ENCODE measurements at regions not wholly inside any gene's neighbourhood (a gene's known extent, or its start where the extent isn't known, plus 50 kb on each side); places are given as distances from the start of the nearest gene placed in this dataset.

DNA sequence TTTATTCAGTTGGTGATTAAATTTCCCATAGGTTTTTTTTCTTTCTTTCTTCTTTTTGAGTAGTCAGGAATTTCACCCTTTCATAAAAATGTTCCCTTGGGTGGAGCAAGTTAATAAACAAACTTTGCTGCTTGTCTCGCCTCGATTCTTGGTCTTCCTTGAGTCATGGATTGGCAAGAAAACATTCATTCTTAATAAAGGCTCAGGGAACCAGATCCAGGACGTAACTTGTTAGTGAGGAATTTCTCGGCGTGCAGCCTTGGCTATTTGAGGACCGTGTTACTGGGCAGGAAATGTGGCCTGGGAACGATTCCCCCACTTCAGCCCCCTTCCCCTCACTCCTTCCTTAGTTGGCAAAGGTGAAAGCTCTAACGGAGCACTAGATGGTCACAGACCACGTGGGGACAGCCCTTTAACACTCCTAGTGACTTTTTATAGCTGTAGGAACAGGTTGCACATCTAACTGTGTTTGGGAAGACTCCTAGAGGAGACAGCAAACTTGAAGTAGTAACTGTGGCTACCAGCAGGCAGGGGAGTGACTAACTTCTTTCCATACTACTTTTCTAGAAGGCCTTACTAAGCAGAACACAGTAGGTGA is 106.8 kb downstream of the UCHL1 start:
- FAIRE-seq (no peak), DNase-seq (ENCODE audit: insufficient read length, low spot score) (no peak)
- TF ChIP-seq, protein P1, sequence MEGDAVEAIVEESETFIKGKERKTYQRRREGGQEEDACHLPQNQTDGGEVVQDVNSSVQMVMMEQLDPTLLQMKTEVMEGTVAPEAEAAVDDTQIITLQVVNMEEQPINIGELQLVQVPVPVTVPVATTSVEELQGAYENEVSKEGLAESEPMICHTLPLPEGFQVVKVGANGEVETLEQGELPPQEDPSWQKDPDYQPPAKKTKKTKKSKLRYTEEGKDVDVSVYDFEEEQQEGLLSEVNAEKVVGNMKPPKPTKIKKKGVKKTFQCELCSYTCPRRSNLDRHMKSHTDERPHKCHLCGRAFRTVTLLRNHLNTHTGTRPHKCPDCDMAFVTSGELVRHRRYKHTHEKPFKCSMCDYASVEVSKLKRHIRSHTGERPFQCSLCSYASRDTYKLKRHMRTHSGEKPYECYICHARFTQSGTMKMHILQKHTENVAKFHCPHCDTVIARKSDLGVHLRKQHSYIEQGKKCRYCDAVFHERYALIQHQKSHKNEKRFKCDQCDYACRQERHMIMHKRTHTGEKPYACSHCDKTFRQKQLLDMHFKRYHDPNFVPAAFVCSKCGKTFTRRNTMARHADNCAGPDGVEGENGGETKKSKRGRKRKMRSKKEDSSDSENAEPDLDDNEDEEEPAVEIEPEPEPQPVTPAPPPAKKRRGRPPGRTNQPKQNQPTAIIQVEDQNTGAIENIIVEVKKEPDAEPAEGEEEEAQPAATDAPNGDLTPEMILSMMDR (IDR thresholded peaks at IDR 0.05; ENCODE audit: insufficient read depth, missing control alignments) = no peak

DNA sequence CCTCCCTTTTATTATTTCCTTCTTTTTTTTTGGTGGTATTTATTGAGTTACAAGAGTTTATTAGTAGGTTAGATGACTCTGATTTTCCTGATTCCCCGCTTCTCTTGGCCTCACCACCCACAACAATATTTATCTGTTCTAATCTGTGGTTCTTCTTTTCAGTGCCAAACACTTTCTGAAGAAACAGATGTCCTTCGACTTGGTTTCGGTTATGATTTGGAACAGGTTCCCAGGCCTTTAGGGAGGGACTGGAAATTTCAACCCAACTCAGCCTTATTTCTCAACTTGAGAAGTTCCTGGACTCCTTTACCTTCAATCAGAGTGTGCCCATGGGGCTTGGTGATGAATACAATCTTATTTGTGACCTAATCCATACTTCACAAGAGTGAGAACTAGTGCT is 108.1 kb downstream of the UCHL1 start:
- TF ChIP-seq, protein P1 (IDR thresholded peaks at IDR 0.05; ENCODE audit: insufficient read depth, missing control alignments) = no peak
- DNase-seq (ENCODE audit: insufficient read length, low spot score) (no peak), FAIRE-seq (no peak)

DNA sequence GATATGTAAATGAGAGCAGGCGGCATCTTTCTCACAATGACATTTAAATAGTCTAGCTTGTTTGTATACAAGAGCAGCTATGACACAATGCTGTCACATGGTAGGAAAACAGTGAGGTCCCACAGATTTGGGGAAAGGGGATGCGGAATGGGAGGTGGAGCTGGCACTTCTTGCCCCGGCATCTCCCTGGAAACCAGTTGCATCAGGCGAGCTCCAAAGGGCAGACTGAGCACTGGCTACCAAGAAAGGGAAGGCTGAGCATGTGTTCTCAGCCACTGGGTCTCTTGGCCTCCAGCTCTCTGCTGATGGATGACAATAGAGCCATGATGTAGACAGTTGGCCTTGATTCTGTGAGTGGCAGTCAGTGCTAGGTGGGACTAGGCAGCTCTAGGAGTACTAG is 109.0 kb downstream of the UCHL1 start:
- TF ChIP-seq, protein P1 (IDR thresholded peaks at IDR 0.05; ENCODE audit: insufficient read depth, missing control alignments) = no peak
- DNase-seq (ENCODE audit: insufficient read length, low spot score) = no peak
- FAIRE-seq = no peak

DNA sequence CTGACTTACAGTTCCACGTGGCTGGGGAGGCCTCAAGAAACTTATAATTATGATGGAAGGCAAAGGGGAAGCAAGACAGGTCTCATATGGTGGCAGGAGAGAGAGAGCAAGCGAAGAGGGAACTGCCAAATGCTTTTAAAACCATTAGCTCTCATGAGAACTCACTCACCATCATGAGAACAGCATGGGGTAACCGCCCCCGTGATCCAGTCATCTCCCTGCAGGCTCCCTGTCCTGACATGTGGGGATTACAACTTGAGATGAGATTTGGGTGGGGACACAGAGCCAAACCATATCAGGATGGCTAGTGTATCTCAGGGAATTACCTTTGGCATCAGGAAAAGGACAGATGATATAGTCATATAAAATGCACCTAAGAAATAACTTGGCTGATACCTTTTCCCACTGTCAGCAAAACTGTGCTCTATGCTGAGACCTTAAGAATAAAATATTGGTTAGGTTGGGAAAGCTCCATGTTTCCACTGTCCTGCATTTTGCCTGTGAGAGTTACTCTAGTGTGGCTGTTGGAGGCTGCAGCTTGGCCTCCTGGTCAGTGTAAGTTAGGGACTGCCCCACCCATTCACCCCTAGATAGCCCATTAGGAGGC is 110.3 kb downstream of the UCHL1 start:
- FAIRE-seq = no peak
- TF ChIP-seq, protein P1 (IDR thresholded peaks at IDR 0.05; ENCODE audit: insufficient read depth, missing control alignments) = no peak

DNA sequence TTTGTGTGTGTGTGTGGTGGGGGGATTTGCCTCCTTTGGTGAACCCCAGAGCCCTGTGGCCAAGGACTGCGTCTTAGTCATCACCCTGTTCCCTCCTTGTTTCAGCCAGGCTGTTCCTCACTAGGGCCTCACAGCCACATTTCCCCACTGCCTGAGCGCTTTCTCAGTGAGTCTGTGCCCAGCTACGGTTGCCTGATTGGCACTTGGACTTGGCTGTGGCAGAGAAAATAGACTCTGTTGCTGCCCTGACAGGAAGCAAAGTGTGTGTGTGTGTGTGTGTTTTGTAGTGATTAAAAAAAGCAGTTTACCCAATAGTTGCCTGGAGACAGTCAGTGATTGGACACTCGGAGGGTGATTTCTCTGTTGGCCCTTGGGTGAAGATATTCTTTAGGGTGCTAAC is 113.0 kb downstream of the UCHL1 start:
- TF ChIP-seq, protein P1 (IDR thresholded peaks at IDR 0.05; ENCODE audit: insufficient read depth, missing control alignments) = no peak
- no peak for DNase-seq (ENCODE audit: insufficient read length, low spot score)
- FAIRE-seq = no peak

More for the DNA sequence above, 110.3 kb downstream of the UCHL1 start:
- no peak for DNase-seq (ENCODE audit: insufficient read length, low spot score)

DNA sequence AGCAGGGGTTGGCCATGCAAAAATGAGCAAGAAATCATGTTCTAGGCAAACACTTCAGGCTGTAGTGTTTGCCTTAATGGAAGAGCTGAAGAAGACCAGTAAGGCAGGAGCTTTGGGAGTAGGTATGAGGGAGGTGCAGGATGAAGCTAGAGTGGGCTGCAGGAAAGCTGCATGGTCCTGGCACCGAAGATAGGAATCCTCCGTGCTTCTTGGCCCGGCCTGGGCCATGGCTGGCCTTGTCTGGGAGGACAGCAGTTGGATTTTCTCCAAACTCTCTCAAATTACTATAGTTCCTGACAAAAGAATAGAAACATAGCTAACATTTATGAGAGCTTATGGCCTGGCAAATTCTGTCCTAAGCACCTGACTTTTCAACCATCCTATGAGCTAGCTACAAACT is 116.5 kb downstream of the UCHL1 start:
- TF ChIP-seq, protein P1 (IDR thresholded peaks at IDR 0.05; ENCODE audit: insufficient read depth, missing control alignments) = no peak
- FAIRE-seq (no peak), DNase-seq (ENCODE audit: insufficient read length, low spot score) (no peak)

DNA sequence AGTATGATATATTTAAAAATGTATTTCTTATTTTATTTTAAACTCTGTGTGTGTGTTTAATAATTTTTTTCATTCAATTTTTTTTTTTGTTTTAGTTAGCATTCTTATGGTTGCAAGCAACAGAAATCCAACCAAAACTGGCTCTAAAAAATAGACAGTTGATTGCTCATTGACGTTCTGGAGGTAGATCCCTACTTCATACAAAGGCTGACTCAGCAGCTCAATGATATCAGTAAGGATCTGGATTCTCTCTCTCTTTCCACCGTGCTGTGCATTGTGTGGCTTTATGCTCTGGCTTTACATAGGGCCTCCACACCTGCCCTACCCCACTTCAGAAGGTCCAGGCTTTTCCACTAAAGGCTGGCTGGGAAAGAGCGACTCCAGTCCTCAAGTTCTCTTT is 117.8 kb downstream of the UCHL1 start:
- DNase-seq (ENCODE audit: insufficient read length, low spot score) = no peak
- FAIRE-seq = no peak
- TF ChIP-seq, protein P1 (IDR thresholded peaks at IDR 0.05; ENCODE audit: insufficient read depth, missing control alignments) = no peak

All from D721Med (cell line).